ENCODE measurements at regions not wholly inside any gene's neighbourhood (a gene's known extent, or its start where the extent isn't known, plus 50 kb on each side); places are given as distances from the start of the nearest gene placed in this dataset.

DNA sequence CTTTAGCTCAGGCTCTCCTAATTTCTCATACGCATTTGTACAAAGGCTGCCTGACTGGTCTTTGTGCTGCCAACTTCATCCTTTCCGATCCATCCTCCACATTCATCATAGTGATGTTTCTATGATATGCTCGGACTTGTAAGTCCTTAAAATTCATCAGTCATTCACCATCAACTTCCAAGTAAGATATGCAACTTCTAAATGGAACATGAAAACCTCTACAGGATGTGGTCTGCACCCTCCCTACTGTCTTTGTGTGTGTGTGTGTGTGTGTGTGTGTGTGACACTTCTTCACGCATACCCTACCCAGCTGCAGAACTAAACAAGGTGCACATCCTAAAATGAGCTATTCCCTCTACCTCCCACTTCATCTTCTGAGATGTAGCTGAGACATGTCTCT is 397.9 kb upstream of the NR5A2 start:
- no peak for DNase-seq (ENCODE audit: low read depth)

DNA sequence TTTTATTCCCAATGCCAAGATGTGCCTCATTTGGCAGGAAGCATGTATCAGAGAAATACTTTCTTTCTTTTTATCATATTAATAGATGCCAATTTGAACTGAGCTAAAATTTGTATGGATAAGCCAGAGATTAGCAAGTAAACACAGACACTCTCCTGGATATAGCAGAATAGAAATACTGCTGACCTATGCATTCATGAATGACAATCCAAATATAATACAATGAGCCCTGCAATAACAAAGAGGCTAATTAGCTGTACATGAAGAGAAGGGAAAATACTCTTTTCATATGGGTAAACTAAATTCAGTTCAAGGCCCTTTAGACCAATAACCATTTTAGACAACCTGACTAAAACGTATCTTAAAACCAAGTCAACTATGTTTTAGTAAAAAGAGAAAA is 388.1 kb upstream of the NR5A2 start:
- DNase-seq (ENCODE audit: low read depth) = no peak

DNA sequence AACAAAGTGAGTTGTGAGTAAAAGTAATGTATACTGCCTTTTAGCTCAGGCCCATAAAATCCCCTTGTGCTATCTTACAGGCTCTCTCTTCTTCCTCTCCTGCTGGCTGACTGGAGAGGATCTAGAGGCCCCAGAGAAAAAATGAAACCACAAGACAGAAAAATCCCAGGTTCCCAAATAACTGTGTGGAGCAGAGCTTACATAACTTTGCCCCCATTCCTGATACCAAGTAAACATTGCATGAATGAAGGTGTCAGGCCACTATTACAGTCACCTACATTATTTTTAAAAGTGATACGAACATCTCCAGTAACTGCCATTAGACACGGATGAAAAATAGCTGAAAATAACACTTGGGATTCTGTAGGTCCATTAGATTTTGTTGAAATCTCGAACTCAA is 386.0 kb upstream of the NR5A2 start:
- no peak for DNase-seq (ENCODE audit: low read depth)

DNA sequence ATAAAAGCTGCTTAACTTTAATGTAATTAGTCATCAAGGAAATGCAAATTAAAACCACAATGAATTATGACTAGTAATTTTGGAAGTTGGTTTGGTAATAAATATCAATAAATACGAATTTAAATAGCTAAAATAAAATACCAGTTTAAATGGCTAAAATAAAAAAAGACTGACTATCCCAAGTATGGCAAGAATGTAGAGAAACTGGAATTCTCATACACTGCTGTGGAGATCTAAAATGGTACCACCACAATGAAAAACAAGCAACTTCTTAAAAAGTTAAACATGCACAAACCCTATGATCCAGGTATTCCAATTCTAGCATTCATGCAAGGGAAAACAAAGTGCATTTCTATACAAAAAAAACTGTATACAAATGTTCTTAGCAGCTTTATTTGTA is 382.6 kb upstream of the NR5A2 start:
- DNase-seq (ENCODE audit: low read depth) = no peak

DNA sequence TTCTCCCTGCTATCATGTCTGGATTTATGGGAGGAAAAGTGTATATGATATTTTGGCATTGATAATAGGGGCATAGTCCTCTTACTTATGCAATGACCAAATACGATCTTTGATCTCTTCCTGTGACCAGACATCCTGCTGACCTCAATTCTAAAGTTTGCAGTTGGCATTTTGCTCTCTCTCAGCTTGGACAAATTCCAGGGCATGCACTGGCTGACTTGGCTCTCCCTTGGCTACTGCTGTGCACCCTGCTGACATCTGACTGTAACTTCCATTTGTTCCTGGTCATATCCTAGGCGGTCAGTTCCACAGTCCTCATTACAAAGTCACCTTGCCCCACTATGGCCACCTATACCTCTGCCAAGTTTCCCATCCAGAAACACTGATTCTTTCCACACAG is 380.7 kb upstream of the NR5A2 start:
- DNase-seq (ENCODE audit: low read depth) = no peak

DNA sequence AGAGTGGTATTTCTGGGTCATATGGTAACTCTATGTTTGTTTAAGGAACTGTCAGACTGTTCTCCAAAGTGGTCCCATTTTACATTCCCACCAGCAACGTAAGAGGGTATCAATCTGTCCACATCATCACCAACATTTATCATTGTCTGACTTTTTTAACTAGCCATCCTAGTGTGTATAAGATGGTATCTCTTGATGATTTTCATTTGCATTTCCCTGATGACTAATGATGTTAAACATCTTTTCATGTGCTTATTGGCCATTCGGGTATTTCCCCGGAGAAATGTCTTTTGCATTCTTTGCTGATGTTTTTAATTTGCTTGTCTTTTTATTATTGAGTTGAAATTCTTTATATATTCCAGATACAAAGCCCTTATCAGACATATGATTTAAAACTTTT is 370.1 kb upstream of the NR5A2 start:
- DNase-seq (ENCODE audit: low read depth) = no peak

DNA sequence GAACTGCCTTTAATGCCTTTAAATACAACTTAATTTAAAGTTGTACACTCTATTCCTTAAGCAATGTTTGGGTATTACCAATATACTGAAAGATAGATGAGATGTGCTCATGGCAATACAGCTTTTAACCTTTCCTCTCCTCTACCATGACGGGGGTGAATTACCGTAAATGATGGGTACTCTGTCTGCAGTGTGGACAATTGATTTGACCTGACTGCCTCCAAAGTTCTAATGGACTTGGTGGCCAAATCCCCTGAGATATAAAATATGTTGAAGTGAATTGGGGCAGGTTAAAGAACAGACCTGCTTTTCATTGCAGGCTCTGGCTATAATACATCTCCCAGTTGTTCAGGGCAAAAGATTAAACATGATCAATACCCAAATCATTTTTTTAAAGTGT is 367.4 kb upstream of the NR5A2 start:
- DNase-seq (ENCODE audit: low read depth) = no peak

DNA sequence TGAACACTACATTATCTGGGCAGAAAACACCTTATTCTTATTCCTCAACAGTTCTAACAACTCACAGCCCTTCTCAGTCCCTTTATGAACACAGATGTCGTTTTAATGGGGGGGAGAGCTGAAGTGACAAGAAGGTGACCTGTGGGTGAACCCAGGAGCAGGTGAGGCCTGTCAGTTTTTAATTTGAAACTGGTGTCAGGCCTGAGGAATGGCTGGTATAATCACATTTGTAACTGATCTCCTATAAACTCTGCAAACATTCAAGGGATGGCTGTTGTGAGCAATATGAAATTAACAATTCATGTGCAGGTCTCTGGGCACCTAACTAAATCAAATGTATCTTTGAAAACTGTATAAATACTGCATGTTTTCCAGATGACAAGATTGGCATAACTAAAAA is 362.1 kb upstream of the NR5A2 start:
- DNase-seq (ENCODE audit: low read depth) = no peak

DNA sequence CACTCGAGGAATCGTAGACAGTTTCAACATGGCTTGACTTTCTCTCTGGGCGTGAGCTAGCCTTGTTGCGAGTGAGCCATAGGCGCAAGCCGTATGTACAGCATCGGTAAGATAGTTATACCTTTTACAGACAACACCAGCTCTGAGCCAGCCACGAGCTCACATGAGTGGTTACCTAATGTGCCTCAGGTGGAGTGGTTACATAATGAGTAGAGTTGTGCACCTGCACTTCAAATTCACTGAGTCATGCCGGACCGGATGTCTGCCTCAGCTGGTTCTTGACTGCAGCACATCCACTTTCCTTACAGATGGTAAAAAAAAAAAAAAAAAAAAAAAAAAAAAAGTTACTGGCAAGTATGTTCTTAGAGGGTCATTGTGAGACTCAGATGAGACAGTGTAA is 360.4 kb upstream of the NR5A2 start:
- no peak for DNase-seq (ENCODE audit: low read depth)

DNA sequence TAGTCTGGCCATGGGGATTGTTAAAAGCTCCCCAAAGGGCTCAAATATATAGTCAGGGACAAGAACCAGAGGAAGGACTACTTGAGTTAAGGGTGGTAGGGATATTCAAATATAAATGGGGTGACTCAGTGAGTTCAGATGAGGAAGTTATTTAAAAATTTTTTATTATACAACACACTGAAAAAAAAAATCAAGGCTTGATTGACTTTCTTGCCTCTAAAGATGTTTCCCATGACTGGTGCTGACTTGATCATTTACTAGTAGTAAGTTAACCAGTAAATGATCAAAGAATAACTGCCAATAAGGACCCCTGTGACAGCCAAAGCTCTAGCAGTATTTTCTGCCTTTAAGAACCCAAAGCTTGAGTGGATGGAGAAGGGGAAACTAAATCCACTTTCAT is 357.6 kb upstream of the NR5A2 start:
- DNase-seq (ENCODE audit: low read depth) = no peak

DNA sequence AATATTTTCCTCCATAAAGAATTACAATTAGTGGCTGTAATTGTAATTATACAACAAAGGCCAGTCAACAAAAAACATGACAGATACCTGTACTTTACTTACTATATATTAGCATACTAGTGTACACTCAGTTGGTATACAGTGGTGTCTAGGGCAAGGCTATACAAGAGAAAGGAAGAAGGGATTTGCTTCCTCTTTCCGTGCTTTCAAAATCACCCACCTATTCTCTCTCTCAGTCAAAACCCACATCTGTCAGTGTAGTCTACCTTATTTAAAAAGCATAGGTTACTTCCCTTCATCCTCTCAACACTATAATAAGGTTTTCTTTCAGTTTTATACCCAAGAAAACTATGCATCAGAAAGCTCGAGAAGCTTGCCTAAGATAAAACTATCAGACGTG is 355.8 kb upstream of the NR5A2 start:
- no peak for DNase-seq (ENCODE audit: low read depth)

DNA sequence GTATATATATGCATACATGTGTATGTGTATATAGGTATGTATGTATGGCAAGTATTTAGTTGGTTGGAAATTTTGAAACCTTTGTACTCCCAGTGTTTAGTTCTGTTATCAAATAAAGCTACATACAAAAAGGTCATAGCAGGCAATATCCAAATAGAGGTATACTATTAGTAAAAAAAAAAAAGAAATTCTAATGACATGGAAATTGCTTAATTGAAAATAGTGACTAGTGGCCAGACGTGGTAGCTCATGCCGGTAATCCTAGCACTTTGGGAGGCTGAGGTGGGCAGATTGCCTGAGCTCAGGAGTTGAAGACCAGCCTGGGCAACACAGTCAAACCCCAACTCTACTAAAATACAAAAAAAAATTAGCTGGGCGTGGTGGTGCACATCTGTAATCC is 351.6 kb upstream of the NR5A2 start:
- DNase-seq (ENCODE audit: low read depth) = no peak

DNA sequence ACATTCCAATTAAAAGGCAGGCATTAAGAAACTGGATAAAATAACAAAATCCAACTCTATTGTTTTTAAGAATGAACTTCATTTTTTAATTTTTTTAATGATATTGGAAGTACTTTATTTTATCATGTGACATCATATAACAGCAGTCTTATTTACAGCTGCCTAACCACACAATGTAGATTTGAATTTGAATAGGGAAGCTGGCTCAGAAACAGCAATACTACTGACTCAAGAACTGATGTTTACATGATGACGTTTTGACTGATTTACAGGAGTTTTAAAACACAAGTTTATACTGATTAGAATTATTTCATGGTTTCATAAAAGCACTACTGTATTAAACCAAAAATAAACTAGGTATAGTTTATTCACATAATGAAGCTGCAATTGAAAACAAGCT is 348.7 kb upstream of the NR5A2 start:
- DNase-seq (ENCODE audit: low read depth) = no peak

DNA sequence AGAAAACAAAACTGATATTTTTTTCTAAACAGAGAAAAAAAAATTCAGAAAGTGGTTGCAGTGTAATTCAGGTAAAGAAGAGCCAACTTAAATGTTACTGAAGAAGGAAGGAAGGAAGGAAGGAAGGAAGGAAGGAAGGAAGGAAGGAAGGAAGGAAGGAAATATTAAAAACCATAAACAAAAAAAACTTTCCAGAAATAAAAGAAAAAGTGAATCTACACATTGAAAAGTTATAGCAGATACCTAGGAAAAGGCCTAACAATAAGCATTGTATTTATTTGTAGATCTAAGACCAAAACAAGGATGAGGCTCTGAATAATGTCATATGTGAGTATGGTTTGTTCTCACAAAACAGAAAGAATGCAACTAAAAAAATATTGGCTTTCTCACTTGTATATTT is 345.4 kb upstream of the NR5A2 start:
- DNase-seq (ENCODE audit: low read depth) = no peak

DNA sequence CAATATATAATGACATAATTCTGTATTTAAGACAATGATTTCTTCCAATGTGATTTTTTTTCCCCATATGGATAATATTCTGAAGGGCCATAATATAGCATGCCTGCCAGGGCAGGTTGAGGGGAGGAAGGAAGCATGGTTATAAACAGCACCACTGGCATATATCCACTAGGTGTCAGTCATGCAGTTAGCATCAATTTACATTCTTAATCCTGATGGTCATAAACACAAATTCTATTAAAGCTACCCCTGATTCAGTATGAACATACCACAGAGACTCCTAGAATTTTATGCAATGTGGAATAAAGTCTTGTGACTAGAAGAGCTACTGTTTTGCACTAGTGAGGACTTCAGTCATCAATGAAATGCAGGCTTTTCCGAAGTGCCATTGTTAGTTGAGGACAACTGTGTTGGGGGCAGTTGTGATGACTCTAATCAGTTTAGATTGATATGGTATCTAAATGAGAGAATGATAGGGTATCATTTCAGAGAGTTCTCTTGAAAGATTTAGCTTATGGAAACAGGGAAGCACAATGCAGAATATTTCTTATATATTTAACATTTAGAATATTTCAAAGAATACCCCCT is 342.7 kb upstream of the NR5A2 start:
- peak; percentile 24 for DNase-seq (ENCODE audit: low read depth)

DNA sequence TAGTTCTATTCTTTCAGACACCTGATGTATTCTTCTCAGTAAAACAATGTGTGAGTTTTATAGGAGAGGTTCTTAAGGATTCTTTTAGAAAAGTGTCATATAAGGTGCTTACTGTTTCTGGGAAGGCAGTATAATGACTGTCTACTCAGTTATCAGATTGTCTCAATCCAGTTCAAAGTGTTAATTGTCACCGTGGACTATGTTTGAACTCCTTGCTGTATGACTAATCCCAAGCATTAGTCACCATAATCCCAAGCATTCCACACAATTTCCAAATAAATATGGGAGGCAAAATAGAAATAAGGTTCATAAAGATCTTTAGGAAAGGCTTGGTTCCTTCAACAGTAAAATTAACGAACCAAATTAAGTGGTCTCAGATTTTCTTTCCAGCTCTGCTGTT is 342.1 kb upstream of the NR5A2 start:
- no peak for DNase-seq (ENCODE audit: low read depth)

DNA sequence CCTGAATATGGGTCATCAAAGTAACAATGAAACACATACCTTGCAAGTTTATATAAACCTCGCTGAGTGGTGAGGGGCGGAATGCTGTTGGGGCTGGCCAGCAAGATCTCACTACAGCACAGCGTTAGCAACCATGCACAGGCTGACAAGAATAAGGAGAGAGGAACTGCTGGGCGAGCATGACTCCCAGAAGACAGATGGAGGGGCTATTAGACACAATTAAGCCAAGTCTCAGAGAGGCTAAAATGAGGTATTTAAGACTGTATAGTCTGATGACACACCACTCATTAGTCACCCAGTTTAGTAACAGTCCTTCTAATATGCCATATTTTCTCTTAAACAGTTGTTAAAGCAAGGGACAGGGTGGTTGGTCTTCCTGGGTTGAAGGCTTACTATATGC is 340.2 kb upstream of the NR5A2 start:
- DNase-seq (ENCODE audit: low read depth) = no peak

DNA sequence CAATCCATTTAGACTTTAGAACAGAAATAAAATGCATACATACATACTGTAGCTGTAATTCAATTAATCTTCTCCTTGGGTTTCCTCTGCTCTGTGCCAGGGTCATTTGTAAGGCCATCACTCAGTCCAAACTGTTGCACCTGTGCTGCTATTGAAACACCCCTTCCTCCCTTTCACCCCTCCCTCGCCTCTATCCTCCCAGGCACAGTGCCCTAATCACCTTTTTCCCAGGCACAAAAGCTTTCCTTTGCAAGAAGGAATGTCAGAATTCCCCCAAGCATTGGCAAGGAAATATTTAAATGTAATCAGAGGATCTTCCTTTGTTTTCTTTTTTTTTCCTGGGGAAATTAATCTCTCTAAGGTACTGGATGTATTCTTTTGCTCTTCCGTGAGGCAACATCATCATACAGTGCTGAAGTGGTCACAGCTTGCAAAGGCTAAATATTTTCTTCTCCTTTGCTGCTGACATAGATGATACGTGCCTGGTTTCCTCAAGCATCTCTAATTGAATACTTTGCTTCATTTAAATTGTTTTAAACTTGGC is 339.3 kb upstream of the NR5A2 start:
- no peak for DNase-seq (ENCODE audit: low read depth)

DNA sequence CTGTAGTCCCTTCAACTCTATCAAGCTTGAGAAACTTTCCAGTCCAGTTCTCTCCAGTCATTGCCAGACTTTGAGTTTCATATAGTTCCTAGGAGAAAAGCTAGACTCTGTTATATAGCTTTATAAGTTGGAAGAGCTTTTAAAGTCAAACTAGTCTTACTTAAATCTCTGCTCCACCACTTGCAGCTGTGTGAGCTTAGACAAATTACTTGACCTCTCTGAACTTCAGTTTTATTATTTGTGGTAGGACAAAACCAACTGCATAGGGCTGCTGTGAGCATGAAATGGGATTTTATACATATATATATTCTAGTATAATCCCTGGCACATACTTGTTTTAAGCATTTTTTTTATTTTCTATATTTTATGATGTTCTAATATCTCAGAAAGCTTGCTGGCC is 338.7 kb upstream of the NR5A2 start:
- no peak for DNase-seq (ENCODE audit: low read depth)

DNA sequence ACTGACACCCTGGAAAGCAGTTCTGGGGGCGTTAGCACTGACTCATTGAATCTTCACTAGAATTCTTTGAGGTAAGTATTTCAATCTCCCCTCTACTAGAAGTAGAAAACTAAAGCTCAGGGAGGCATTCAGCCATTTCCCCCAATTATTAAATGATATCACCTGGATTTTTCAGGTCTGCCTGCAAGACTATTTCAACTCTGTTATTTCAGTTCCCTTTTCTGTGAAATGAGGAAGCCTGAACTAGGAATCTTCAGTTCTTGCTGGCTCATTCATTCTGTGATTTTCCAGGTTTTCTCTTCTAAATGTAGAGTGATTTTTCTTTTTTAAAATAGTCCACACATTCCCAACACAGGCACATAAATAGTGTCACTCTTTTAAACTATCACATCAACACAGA is 337.0 kb upstream of the NR5A2 start:
- no peak for DNase-seq (ENCODE audit: low read depth)

DNA sequence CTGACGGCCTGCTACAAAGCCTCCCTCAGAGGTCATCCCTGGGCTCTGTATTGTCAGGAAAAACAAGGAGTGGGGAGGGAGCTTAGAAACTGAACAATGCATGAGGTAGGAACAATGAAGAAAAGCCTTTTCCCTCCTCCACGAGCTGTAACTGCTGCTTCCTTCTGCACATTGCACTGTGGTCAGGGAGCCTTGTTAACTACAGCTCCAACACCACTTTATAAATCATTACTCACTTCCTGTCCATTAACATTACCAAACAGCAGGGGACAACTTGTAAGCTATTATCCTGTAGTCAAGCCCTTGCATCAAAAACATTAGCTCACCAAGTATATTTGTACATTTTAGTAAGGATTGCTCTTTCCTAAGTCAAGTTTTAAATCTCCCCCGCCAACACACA is 336.0 kb upstream of the NR5A2 start:
- no peak for DNase-seq (ENCODE audit: low read depth)

DNA sequence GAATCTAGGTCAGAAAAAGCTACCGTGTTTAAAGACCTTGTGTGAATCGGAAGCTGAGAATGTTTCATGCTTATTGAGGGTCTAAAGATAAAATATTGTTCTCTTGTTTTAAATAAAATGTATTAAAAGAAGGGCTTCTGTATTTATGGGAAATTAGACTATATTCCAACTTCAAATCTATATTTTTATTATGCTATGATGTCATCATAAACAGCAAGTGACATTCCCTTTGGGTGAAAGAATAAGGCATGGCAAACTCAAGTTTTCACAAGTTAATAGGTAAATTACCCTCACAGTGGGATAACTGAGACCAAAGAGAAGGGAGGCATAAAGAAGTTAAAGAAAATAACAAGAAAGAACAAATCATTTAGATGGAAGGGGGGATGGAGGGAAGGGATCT is 333.8 kb upstream of the NR5A2 start:
- no peak for DNase-seq (ENCODE audit: low read depth)

DNA sequence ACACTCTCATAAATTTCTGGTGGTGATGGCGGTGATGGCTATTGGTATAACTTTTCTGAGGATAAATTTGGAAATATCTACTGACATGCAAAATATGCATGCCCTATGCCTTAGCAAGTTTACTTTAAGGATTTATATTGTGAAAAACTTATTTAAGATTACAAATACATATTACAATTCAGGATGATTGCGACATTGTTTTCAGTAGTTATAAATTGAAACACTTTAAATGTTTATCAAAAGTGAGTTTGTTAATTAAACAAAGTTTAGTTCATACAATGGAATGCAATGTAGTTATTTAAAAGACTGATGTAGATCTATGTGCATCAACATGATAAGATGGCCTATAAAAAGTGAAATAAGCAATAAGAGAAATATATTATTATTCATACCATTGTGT is 331.3 kb upstream of the NR5A2 start:
- no peak for DNase-seq (ENCODE audit: low read depth)

DNA sequence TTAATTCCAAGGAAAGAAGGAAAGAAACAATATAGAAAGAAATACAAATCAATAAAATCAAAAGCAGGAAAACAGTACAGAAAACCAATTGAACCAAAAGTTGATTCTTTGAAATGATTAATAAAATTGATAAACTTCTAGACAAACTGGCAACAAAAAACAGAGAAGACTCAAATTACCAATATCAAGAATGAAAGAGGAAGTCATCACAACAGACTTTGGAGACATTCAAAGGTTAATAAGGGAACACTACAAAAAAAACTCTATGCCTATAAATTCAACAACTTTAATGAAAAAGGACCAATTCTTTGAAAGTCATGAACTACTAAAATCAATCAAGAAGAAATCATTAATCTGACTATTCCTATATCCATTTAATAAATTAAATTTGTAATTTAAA is 329.3 kb upstream of the NR5A2 start:
- DNase-seq (ENCODE audit: low read depth) = no peak

DNA sequence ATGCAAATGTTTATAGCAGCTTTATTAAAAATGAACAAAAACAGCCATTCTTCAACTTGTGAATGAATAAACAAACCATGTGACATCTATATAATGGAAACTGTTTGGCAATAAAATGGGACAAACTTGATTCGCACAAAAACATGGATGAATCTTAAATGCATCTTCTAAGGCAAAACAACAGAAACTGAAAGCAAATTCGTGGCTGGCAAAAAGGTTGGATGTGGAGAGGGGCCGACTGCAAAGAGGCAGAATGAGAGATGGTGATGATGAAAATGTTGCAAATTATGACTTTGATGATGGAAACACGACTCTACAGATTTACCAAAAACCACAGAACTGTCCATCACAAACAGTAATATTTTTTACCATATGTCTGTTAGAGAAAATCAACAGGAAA is 327.0 kb upstream of the NR5A2 start:
- DNase-seq (ENCODE audit: low read depth) = no peak

Measured in HS-27A (cell line).